Right hindlimb (tissue), 1 donor: ENCODE measurements at regions not wholly inside any gene's neighbourhood (a gene's known extent, or its start where the extent isn't known, plus 50 kb on each side); places are given as distances from the start of the nearest gene placed in this dataset.
"Not testable (repeated sequence)": the region's sequence is repeated elsewhere in the genome, so short reads cannot be mapped to it uniquely, and the experiment has no call there.

Experiments used
- DNase-seq: peaks from one replicate; pipeline ENCODE4 v3.0.0-alpha.2; 2018

GRCh38 chr10:65100881-65101280 lies 1579.7 kb downstream of the REEP3 start:
- DNase-seq: not testable (repeated sequence)

DNA sequence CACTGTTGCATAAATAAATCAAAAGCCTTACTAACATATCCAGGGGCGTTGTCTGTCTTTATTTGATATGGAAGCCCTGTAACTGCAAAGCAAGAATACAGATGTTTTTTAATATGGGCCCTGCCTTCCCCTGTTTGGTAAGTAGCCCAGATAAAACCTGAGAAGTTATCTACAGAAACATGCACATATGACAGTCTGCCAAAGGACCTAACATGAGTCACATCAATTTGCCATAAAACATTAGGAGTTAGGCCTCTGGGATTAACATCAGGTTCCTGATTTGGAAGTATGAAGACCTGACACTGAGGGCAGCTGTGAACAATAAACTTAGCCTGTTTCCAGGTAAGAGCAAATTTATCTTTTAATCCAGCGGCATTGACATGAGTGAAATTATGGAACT lies 1588.8 kb downstream of the REEP3 start:
- DNase-seq: no peak

DNA sequence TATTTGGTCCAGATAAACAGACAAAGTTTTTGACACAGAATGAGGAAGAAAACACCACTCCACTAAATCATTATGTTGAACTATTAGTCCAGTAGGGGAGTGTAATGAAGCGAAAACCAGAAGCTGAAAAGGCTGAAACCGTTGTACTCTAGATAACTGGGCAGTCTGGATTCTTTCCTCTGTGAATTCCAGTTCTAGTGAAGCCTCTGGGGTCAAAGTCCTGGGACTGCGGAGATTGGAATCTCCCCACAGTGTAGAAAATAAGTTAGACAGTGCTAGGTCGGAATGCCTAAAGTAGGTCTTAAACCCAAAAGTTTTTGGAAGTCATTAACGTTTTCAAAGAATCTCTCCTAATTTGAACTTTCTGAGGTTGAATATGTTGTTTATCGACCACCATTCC lies 1589.9 kb downstream of the REEP3 start:
- not testable (repeated sequence) for DNase-seq

DNA sequence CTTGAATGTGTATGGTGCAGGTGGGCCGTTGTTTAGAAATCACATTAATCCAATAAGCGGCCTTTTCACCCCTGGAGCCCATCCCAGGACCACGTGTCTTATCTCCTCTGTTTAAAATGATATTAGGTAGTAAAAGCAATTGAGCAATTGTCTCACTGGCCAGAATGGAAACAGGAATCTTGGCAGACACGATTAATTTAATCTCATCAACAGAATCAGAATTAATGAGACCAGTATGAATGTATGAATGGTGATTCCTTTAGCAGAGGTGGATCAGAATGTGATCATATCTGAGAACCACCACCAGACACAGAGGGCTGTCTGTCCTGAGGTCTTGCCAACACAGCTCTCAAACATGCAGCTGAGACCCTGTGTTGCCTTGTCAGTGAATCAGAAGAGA lies 1591.4 kb downstream of the REEP3 start:
- DNase-seq: no peak

DNA sequence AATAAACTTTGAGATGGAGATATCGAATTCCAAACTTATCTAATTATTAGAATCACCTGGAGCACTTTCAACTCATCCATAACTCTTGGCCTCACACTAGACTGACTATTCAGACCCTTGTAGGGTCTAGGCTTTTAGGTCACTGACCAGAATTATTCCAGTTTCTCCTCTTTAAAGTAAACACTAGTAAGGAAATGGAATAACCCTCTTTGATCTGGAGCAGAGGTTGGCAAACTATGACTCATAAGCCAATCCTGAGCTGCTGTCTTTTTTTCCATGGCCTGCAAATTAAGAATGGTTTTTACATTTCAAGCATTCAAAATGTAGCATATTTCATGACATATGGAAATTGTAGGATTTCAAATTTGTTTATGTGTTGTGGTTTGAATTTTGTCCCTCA lies 1601.9 kb downstream of the REEP3 start:
- DNase-seq: no peak

DNA sequence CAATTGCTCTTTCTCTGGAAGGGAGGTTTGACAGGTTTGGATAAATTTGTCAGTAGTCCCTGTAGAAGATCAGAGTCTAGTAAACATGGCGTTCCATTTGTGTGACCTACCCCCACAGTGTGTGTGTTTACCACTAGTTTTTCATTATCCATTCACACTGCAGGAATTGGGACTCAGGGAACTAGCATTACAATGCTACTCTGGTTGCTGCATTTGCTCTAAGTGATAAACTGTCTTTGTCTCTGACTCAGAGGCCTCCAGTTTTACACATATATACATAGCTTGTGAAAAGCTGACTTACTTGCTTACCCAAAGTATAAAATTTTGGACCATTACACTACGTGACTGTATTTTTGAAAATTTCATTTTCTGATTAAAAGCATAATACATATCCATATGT lies 1604.0 kb downstream of the REEP3 start:
- no peak for DNase-seq

DNA sequence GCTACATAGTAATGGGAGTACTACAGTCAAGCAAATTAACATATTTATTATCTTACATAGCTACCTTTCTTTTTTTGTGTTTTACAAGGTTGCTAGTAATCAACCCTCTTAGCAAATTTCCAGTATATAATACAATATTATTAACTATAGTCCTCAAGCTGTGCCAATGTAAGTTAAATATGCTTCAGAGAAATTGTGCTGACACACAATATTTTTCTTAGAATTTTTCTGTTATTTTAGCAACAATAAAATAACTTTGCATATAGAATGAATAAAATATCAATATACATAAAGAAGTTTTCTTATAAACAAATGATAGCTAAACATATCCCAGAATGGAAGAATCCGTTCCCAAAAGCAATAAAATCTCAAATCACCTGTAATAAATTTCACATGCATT lies 1605.1 kb downstream of the REEP3 start:
- no peak for DNase-seq

GRCh38 chr10:65128277-65128676 lies 1607.1 kb downstream of the REEP3 start:
- no peak for DNase-seq

DNA sequence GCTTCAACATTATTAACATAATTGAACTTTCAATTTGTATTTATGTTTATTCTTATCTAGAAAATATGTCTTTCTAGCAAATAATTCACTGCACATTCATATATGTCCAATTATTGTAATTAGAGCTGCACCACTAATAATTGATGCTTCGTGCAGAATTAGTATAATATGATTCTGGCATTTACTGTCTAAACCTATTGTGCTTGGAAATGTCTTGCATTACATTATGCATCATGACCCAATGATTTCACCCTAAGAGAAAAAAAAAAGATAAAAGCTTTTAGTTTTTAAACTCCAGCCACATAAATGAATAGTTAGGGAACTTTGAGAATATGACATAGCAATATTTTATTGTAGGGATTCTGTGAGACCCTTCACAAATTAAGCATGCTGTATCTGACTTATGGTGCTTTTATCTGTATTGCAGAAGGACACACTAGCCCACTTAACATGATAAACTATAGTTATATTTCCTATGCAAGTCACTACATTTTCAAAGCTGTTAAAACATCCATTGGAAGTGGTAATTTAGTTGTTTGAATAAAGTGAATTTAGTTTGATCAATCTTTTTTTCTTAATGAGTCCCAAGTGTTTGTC lies 1609.1 kb downstream of the REEP3 start:
- no peak for DNase-seq

DNA sequence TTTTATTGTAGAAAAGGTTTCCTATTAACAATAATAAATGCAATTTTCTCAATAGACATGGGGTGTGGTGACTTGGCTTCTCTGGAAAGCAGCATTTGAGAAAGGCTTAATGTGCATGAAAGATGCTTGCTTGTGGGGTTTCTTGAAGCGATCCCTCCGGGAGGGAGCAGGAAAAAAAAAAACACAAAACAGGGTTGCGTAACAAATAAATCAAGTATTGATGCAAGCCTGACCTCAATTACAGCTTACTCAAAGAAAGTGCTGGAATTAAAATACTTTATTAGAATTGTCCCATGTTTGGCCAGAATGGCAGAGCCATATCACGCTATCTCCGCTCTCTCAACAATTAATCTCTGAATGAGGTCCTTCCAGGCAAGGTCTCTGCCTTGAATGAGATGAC lies 1612.5 kb downstream of the REEP3 start:
- no peak for DNase-seq

DNA sequence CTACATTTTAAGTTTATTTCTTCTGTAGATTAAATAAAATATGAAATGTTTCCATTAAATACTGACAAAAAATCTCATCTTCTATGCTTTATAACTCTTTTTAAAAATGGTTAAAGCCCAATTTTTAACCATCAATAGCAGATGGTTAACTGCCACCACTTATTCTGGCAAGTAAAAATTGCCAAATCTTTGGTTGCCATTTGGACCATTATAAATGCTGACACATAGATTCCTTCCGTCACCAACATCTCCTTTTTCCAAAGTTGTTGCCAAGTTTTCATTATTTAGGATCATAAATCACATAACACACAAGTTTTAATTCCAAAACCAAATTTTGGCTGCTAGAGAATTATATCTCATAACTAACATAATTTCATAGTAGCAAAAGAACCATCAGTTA lies 1614.3 kb downstream of the REEP3 start:
- no peak for DNase-seq

DNA sequence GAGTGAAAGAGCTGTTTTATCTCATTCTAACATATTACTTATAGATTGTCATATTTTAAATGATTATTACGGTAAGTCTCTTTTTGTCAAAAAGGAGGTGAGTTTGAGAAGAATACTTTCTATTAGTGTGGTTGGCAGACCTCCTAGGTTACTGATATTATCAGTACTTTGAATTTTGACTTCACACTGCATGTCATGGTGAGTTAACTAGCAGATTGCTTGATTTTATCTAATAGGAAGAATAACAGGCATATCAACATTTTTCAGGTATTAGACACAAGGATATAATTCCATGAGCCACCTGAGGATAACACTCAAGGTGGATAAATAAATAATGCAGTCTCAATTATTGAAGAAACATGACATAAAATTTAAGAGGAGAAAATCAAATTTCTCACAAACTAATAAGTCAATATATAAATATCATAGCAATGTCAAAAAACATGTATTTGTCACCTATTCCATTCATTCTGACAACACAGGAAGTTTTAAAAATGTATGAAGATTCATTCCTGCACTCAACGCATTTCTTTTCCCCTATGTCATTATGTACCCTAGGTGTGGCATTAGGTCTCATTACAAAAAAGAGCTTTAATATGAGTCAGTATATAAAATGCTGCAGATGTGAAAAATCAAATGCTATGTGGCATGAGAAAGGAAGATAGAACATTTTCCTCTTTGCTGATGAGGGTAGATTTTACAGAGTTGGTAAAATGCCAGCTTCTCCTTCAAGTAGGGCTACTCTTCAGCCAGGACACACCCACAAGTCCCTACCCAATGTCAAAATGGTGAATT lies 1621.6 kb downstream of the REEP3 start:
- no peak for DNase-seq

DNA sequence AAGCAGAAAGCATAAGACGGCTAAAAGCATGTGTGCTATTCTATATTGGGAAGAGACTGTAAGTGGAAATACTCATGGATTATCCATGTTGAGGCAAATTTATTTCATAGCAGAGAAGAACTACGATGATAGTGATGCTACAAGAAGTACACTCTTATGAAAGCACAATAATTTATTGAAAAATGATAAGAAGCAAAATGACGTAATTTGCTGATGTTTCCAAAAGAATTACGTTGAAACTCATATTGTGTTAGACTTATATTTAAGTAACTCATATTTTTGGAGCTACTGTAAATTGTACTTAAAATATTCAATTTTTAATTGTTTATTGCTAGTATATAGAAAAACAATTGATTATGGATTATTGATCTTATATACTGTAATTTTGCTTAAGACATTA lies 1622.5 kb downstream of the REEP3 start:
- DNase-seq: no peak

DNA sequence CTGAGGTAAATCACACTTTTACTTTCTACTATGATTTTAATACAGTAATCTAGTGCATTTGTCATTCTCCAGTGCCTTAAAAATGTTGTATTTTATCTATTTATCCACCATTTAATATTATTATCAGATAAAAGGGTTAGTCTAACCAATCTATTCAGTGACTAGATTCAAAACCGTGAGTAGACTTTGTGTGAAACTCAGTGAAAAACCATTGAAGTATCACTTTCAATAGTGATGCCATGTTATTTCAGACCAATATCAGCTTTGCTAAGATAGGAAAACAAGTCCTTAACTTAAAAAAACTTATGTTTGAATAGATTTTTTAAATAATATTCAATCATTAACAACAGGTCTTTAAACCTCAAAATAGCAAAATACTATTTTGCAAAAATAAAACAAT lies 1628.7 kb downstream of the REEP3 start:
- no peak for DNase-seq

- DNase-seq: no peak
Measured at GRCh38 chr10:65166272-65166671, 1645.1 kb downstream of the REEP3 start.

DNA sequence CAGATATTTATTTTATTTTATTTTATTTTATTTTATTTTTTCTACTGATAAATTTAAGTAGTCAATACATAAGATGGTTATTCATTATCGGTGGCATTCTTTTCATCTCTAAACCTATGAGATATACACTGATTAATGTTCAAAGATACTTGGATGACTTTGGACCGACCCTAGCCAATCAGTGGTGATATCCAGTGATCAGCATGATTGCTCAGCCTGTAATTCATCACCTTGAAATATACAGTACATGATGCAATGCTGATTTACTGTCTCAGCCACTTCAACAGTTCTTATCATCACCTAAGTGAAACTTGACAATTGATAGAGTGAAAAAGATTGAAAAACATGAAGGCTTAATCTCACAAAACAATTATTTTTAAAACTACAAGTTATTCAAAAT lies 1651.0 kb downstream of the REEP3 start:
- no peak for DNase-seq

DNA sequence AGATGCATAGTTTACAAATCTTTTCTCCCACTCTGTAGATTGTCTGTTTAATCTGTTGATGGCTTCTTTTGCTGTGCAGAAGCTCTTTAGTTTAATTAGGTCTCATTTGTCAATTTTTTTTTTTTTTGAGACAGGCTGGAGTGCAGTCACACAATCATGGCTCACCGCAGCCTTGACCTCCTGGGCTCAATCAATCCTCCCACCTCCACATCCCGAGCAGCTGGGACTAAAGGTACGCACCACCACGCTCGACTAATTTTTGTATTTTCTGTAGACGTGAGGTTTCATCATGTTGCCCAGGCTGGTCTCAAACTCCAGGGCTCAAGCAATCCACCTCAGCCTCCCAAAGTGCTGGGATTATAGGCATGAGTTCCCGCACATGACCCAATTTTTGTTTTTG lies 1655.8 kb downstream of the REEP3 start:
- DNase-seq: no peak

DNA sequence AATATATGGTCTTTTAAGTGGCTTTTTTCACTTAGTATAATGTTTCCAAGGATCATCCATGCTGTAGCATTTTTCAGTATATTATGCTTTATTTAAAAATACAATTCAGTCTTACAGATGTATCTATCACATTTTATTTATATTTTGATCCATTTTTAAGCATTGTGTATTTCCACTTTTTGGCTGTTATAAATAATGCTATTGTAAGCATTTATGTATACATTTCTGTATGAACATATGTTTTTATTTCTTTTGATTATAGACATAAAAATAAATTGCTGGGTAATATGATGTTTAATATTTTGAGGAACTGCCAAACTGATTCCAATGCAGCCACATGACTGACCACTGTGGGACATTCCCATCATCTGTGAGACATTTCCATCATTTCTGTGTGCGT lies 1662.0 kb downstream of the REEP3 start:
- no peak for DNase-seq

DNA sequence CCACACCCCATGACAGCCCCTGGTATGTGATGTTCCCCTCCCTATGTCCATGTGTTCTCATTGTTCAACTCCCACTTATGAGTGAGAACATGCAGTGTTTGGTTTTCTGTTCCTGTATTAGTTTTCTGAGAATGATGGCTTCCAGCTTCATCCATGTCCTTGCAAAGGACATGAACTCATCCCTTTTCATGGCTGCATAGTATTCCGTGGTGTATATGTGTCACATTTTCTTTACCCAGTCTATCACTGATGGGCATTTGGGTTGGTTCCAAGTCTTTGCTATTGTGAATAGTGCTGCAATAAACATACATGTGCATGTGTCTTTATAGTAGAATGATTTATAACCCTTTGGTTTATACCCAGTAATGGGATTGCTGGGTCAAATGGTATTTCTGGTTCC lies 1665.5 kb downstream of the REEP3 start:
- not testable (repeated sequence) for DNase-seq

GRCh38 chr10:65194126-65194525 lies 1672.9 kb downstream of the REEP3 start:
- DNase-seq: no peak

- no peak for DNase-seq
Measured at GRCh38 chr10:65194555-65194954, 1673.4 kb downstream of the REEP3 start.

DNA sequence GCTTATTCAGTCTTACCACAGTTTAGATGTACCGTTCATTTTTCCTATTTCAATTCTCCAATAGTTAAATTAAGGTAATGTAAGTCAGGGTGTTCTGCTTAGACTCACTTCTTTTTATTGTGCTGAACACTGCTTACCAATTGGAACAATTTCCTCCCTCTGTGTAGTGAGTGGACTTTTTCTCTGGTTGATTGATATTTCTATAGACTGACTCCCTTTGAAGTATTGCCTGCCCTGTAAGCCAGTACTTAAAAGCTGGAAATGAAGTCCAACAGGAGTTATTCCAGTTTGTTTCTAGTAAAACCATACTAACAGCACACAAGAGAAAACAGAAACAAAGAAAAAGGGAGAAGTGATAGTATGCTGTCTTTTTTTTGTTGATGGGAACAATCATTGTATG lies 1674.9 kb downstream of the REEP3 start:
- no peak for DNase-seq

DNA sequence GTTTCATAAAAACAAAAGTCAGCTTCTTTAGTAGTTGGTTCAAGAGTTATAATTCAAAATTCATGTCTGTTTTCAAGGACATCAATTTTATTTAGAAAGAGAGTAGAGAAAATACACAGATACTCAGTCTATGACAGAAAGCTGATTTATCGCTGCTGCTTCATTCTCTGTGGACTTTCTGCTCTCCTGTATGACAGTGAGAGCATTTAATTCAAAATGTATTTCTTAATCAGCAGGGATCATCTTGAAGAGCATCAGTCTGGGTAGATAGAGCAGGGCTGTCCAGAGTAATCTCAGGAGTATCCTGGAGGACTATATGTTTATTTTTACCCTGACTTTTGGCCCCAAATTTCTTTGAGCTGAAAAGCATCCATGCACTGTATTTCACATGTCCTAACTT lies 1676.7 kb downstream of the REEP3 start:
- DNase-seq: peak; percentile 24

DNA sequence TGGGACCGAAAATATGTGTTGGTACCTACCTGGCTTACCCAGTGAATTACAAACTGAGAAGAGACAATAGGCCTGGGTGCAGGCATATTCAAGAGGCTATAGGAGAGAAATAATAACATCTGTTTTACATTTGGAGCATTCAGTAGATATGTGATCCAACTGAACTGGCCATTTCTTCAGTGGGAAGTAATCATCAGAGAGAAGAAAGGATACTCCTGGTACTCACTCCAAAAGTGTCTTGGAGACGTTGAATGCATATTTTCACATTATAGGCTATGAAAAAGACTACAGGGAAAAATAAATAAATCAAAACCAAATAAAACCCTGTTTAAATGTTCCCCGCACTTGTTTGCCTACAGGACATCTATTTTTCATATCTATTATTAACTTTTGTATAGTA lies 1680.3 kb downstream of the REEP3 start:
- no peak for DNase-seq

GRCh38 chr10:65204999-65205398 lies 1683.8 kb downstream of the REEP3 start:
- no peak for DNase-seq
